H1 (cell line): ENCODE measurements at regions not wholly inside any gene's neighbourhood (a gene's known extent, or its start where the extent isn't known, plus 50 kb on each side); places are given as distances from the start of the nearest gene placed in this dataset.

Experiments
- CTCF ChIA-PET: fragments of 300-600 bp; sonication (Branson Sonifier 250); formaldehyde crosslinking; loops from one replicate; lab custom pipeline; 2021; ENCODE audit not compliant: partially characterized antibody; lab: Charles Lee
- POLR2A ChIA-PET: fragments of 300-600 bp; sonication (Branson Sonifier 250); formaldehyde crosslinking; loops from one replicate; lab custom pipeline; 2021; ENCODE audit warnings: inconsistent platforms; ENCODE audit not compliant: partially characterized antibody; lab: Charles Lee
- DNase-seq, 2 experiments: peaks; one replicate each; pipeline versions ENCODE4 v3.0.0 to v3.0.0-alpha.2; 2010 to 2022; ENCODE audit warnings: low spot score in 2 of 2, low read depth in 1 of 2, mixed read lengths in 1 of 2
- FAIRE-seq: peaks from 2 replicates; lab custom pipeline; 2011; peaks lifted over from hg19 to GRCh38; lab: Jason Lieb, UNC
- H2AFZ ChIP-seq: 2 replicates; pipeline ENCODE4 v1.8.1; 2012; ENCODE audit warnings: low read length, inconsistent platforms
- H2AK5ac ChIP-seq: 2 replicates; pipeline ENCODE4 v1.6.1; 2013; ENCODE audit warnings: low read depth, low read length
- H2BK120ac ChIP-seq: replicated peaks from 2 replicates; pipeline ENCODE3; 2013; ENCODE audit warnings: low read depth, low read length, inconsistent platforms
- H2BK12ac ChIP-seq: 2 replicates; pipeline ENCODE4 v1.6.1; 2013; ENCODE audit warnings: low read depth, low read length
- H2BK15ac ChIP-seq: 2 replicates; pipeline ENCODE4 v1.6.1; 2013; ENCODE audit warnings: low read length
- H2BK20ac ChIP-seq: 2 replicates; pipeline ENCODE4 v1.6.1; 2013; ENCODE audit warnings: low read length
- H2BK5ac ChIP-seq: 2 replicates; pipeline ENCODE4 v1.6.1; 2013; ENCODE audit warnings: low read depth, low read length
- H3K14ac ChIP-seq: 2 replicates; pipeline ENCODE4 v1.6.1; 2013; ENCODE audit warnings: inconsistent platforms; ENCODE audit not compliant: insufficient read length
- H3K18ac ChIP-seq: 2 replicates; pipeline ENCODE4 v1.6.1; 2013; ENCODE audit warnings: low read length; ENCODE audit errors: extremely low read depth
- H3K23ac ChIP-seq: 2 replicates; pipeline ENCODE4 v1.6.1; 2013; ENCODE audit warnings: inconsistent platforms; ENCODE audit not compliant: insufficient read length
- H3K23me2 ChIP-seq: 2 replicates; pipeline ENCODE4 v1.6.1; 2013; ENCODE audit warnings: low read depth, low read length
- H3K27ac ChIP-seq: 2 replicates; pipeline ENCODE4 v1.6.1; 2011; ENCODE audit warnings: low read depth, low read length, inconsistent platforms
- H3K27me3 ChIP-seq, 4 experiments: replicated peaks in 1 of 4; 1 replicate in 1 of 4; 2 replicates in 3 of 4; pipeline versions ENCODE4 v1.6.1 to v1.8.1; 2011 to 2013; ENCODE audit warnings: low read length in 3 of 4, mild to moderate bottlenecking in 3 of 4, inconsistent platforms in 2 of 4, mixed read lengths in 2 of 4, moderate library complexity in 1 of 4; ENCODE audit not compliant: control insufficient read depth in 3 of 4, insufficient read depth in 3 of 4; ENCODE audit errors: extremely low read depth in 1 of 4
- H3K36me3 ChIP-seq, 4 experiments: 2 replicates each; pipeline versions ENCODE4 v1.6.1 to v1.8.1; 2011 to 2013; ENCODE audit warnings: mild to moderate bottlenecking in 4 of 4, low read length in 3 of 4, moderate library complexity in 2 of 4, control low read depth in 1 of 4, inconsistent platforms in 1 of 4; ENCODE audit not compliant: insufficient read depth in 4 of 4, control insufficient read depth in 2 of 4
- H3K4ac ChIP-seq: replicated peaks from 2 replicates; pipeline ENCODE3; 2013; ENCODE audit warnings: low read length, low read depth, mixed read lengths, inconsistent platforms; ENCODE audit not compliant: insufficient read length
- H3K4me1 ChIP-seq, 4 experiments: replicated peaks in 1 of 4; 1 replicate in 1 of 4; 2 replicates in 3 of 4; pipeline versions ENCODE4 v1.6.1 to v1.8.1; 2011 to 2013; ENCODE audit warnings: low read length in 3 of 4, inconsistent platforms in 2 of 4, mixed read lengths in 1 of 4; ENCODE audit not compliant: insufficient read depth in 4 of 4, control insufficient read depth in 3 of 4
- H3K4me2 ChIP-seq, 2 experiments: 2 replicates each; pipeline versions ENCODE4 v1.6.1 to v1.8.1; 2011 to 2013; ENCODE audit warnings: low read depth in 2 of 2, low read length in 2 of 2, control low read depth in 1 of 2, inconsistent platforms in 1 of 2, mild to moderate bottlenecking in 1 of 2; ENCODE audit not compliant: insufficient read depth in 1 of 2
- H3K4me3 ChIP-seq, 4 experiments: fragments of 200-600, 300-600 bp in 1 of 4; sonication (generic), shearing (Covaris generic), sonication (Bioruptor Twin) in 1 of 4; 2 replicates each; pipeline versions ENCODE4 v1.5.1 to v1.8.1; 2011 to 2016; ENCODE audit warnings: low read length in 4 of 4, low read depth in 3 of 4, control low read depth in 2 of 4, inconsistent platforms in 2 of 4, mild to moderate bottlenecking in 2 of 4, mixed read lengths in 1 of 4, moderate library complexity in 1 of 4; ENCODE audit not compliant: insufficient read depth in 2 of 4; ENCODE audit errors: extremely low read depth in 1 of 4
- H3K56ac ChIP-seq: replicated peaks from 2 replicates; pipeline ENCODE3; 2013; ENCODE audit warnings: low read depth, mild to moderate bottlenecking, mixed read lengths, low read length, inconsistent platforms; ENCODE audit not compliant: insufficient read length
- H3K79me1 ChIP-seq: 2 replicates; pipeline ENCODE4 v1.6.1; 2013; ENCODE audit warnings: low read depth, low read length, control low read depth
- H3K79me2 ChIP-seq, 2 experiments: 2 replicates each; pipeline versions ENCODE4 v1.6.1 to v1.8.1; 2012 to 2013; ENCODE audit warnings: low read length in 2 of 2, mild to moderate bottlenecking in 2 of 2, inconsistent platforms in 1 of 2; ENCODE audit not compliant: insufficient read depth in 2 of 2, control insufficient read depth in 1 of 2
- H3K9ac ChIP-seq, 4 experiments: replicated peaks in 1 of 4; 1 replicate in 1 of 4; 2 replicates in 3 of 4; pipeline versions ENCODE4 v1.6.1 to v1.8.1; 2011 to 2013; ENCODE audit warnings: low read depth in 3 of 4, low read length in 3 of 4, control low read depth in 2 of 4, mild to moderate bottlenecking in 2 of 4, moderate library complexity in 2 of 4, inconsistent platforms in 1 of 4; ENCODE audit errors: extremely low read depth in 1 of 4
- H3K9me3 ChIP-seq, 2 experiments: 2 replicates each; pipeline versions ENCODE4 v1.6.1 to v1.8.1; 2012 to 2013; ENCODE audit warnings: mild to moderate bottlenecking in 2 of 2, moderate library complexity in 2 of 2, control low read depth in 1 of 2, inconsistent platforms in 1 of 2, low read depth in 1 of 2, low read length in 1 of 2, mixed read lengths in 1 of 2; ENCODE audit not compliant: insufficient read depth in 2 of 2
- H4K20me1 ChIP-seq, 2 experiments: replicated peaks in 1 of 2; 2 replicates each; pipeline versions ENCODE3 to v1.8.1; 2011 to 2013; ENCODE audit warnings: inconsistent platforms in 2 of 2, low read length in 2 of 2, mild to moderate bottlenecking in 1 of 2; ENCODE audit not compliant: insufficient read depth in 2 of 2, control insufficient read depth in 1 of 2
- H4K5ac ChIP-seq: 2 replicates; pipeline ENCODE4 v1.6.1; 2013; ENCODE audit warnings: low read length, low read depth, mixed read lengths, inconsistent platforms; ENCODE audit not compliant: insufficient read length
- H4K8ac ChIP-seq: 2 replicates; pipeline ENCODE4 v1.8.0; 2013; ENCODE audit warnings: mild to moderate bottlenecking, moderate library complexity, low read length, inconsistent platforms; ENCODE audit not compliant: insufficient read depth; ENCODE audit errors: extremely low read depth
- H4K91ac ChIP-seq: replicated peaks from 2 replicates; pipeline ENCODE3; 2013; ENCODE audit warnings: low read length, mixed read lengths, inconsistent platforms; ENCODE audit not compliant: insufficient read length
- WGBS, 2 experiments: shearing (Covaris generic) in 1 of 2; methylation state at CpG; one replicate each; pipeline versions ENCODE4 v1.1.6 to v1.1.7; 2013 to 2015; ENCODE audit warnings: low lambda C conversion rate in 2 of 2, mixed read lengths in 2 of 2, inconsistent platforms in 1 of 2, low coverage in 1 of 2, missing lambda C conversion rate in 1 of 2; ENCODE audit not compliant: insufficient replicate concordance in 2 of 2, insufficient coverage in 1 of 2, insufficient read length in 1 of 2; ENCODE audit errors: extremely low coverage in 1 of 2, missing lambda C conversion rate in 1 of 2; 5-methylcytosine and 5-hydroxymethylcytosine counted together

GRCh38 chr18:47669815-47670214 is 260.6 kb downstream of the SMAD2 start:
- no peak overlapping the region for H3K18ac ChIP-seq

More at GRCh38 chr18:47669815-47670214, 260.6 kb downstream of the SMAD2 start:
- Histone ChIP-seq H4K8ac (no peak overlapping the region), H4K5ac (no peak overlapping the region), H2BK12ac (no peak overlapping the region), H3K79me1 (no peaks in the 10 kb centered on the region), H3K79me2 (no peaks in the 10 kb centered on the region), H4K91ac (no peak overlapping the region), H2BK5ac (no peak overlapping the region), H3K4me3 (no peak overlapping the region), H2BK15ac (no peak overlapping the region), H3K14ac (no peak overlapping the region), H3K4me1 (no peaks in the 10 kb centered on the region; a peak in 1 of 7 replicates), H3K23me2 (peaks cover 2% of the 10 kb centered on the region; the same call in 1 of the 2 replicates), H4K20me1 (no peaks in the 10 kb centered on the region), H2AFZ (no peak overlapping the region), H2BK20ac (no peak overlapping the region), H3K36me3 (no peaks in the 10 kb centered on the region), H3K27me3 (no peaks in the 10 kb centered on the region), H3K27ac (no peak overlapping the region), H3K56ac (no peak overlapping the region), H3K9me3 (no peaks in the 10 kb centered on the region), H3K4ac (no peak overlapping the region), H2BK120ac (no peak overlapping the region), H3K4me2 (no peak overlapping the region), H2AK5ac (no peak overlapping the region), H3K9ac (no peak overlapping the region), H3K23ac (no peak overlapping the region)
- WGBS, 2 experiments = 87% methylated on average over 3 of the region's 3 CpGs; no CpG with 5 or more reads in 1 of the 2 experiments
- FAIRE-seq (no peak), DNase-seq (no peak)
- POLR2A ChIA-PET = interaction anchor here (0.8 kb wide), 1 partner anchor 40 kb away, joined by 3 read pairs; no protein-coding TSS in a partner anchor
- CTCF ChIA-PET = interaction anchor here (0.7 to 1.3 kb wide), 7 partner anchors 14 to 103 kb away, joined by 3 to 6 read pairs (median 4); no protein-coding TSS in a partner anchor
